Endothelial cell of umbilical vein (primary cell): ENCODE measurements at regions not wholly inside any gene's neighbourhood (a gene's known extent, or its start where the extent isn't known, plus 50 kb on each side); places are given as distances from the start of the nearest gene placed in this dataset.

Experiments used
- CTCF ChIP-seq, 2 donors: IDR thresholded peaks; 1 replicate in 1 of 2; 2 replicates in 1 of 2; pipeline ENCODE4 v1.5.1; 2011; ENCODE audit warnings: low read length in 2 of 2, mild to moderate bottlenecking in 2 of 2, moderate library complexity in 2 of 2, control low read depth in 1 of 2, inconsistent platforms in 1 of 2, low read depth in 1 of 2; ENCODE audit not compliant: insufficient read depth in 1 of 2; ENCODE audit errors: extremely low read depth in 1 of 2
- EZH2 ChIP-seq: IDR thresholded peaks from 2 replicates; pipeline ENCODE4 v1.6.1; 2012; ENCODE audit warnings: borderline replicate concordance, low read depth, mild to moderate bottlenecking, moderate library complexity, low read length, inconsistent platforms; ENCODE audit not compliant: severe bottlenecking
- FOS ChIP-seq: IDR thresholded peaks from 2 replicates; pipeline ENCODE4 v1.6.1; 2011; ENCODE audit warnings: mild to moderate bottlenecking, low read length, moderate library complexity, borderline replicate concordance; ENCODE audit not compliant: insufficient read depth
- MYC ChIP-seq: IDR thresholded peaks from one replicate; pipeline ENCODE4 v1.6.1; 2011; ENCODE audit warnings: mild to moderate bottlenecking, low read depth, low read length
- POLR2A ChIP-seq: IDR thresholded peaks from 2 replicates; pipeline ENCODE4 v1.6.1; 2012; ENCODE audit warnings: low read depth, mild to moderate bottlenecking, control low read depth, low read length
- POLR2AphosphoS5 ChIP-seq: IDR thresholded peaks from 2 replicates; pipeline ENCODE4 v1.6.1; 2012; ENCODE audit warnings: low read depth, mild to moderate bottlenecking, control low read depth, low read length, moderate library complexity; ENCODE audit not compliant: insufficient read depth

DNA sequence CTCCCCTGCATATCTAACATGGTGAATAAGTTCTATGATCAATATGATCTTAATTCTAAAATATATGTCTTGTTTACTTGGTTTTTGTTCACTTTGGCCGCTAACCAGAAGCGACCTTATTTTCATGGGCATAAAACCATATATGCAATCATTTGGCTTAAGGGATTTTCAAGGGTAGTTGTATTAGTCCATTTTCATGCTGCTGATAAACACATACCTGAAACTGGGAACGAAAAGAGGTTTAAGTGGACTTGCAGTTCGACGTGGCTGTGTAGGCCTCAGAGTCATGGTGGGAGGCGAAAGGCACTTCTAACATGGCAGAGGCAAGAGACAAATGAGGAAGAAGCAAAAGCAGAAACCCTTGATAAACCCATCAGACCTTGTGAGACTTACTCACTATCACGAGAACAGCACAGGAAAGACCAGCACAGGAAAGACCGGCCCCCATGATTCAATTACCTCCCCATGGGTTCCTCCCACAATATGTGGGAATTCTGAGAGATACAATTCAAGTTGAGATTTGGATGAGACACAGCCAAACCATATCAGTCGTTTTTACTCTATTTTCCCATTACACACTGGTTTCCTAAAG is 114.3 kb upstream of the CPEB2 start:
- TF ChIP-seq CTCF (IDR thresholded peaks at IDR 0.05; ENCODE audit: extremely low read depth in 1 of 2, insufficient read depth in 1 of 2, low read depth in 1 of 2, low read length in 2 of 2) (no peak), POLR2A (no peak), POLR2AphosphoS5 (no peak), EZH2 (no peak), FOS (no peak), MYC (no peak)
